Left ventricle myocardium inferior (tissue), 1 donor: ENCODE measurements at regions not wholly inside any gene's neighbourhood (a gene's known extent, or its start where the extent isn't known, plus 50 kb on each side); places are given as distances from the start of the nearest gene placed in this dataset.

Experiments used
- DNase-seq: peaks from one replicate; pipeline ENCODE4 v3.0.0-alpha.2; 2020
- H3K27ac ChIP-seq: fragments of 200-600 bp; replicated peaks from 2 replicates; pipeline ENCODE4 v1.8.0; 2021
- H3K27me3 ChIP-seq: fragments of 200-600 bp; 2 replicates; pipeline ENCODE4 v1.8.0; 2021; ENCODE audit warnings: low read depth
- H3K36me3 ChIP-seq: fragments of 200-600 bp; 2 replicates; pipeline ENCODE4 v1.8.0; 2021
- H3K4me1 ChIP-seq: fragments of 200-600 bp; 2 replicates; pipeline ENCODE4 v1.8.0; 2021
- H3K4me3 ChIP-seq: fragments of 200-600 bp; 2 replicates; pipeline ENCODE4 v1.8.0; 2021; ENCODE audit warnings: mild to moderate bottlenecking, moderate library complexity
- H3K9me3 ChIP-seq: fragments of 200-600 bp; replicated peaks from 2 replicates; pipeline ENCODE4 v1.8.0; 2021
- intact Hi-C: fragments of 100-400 bp; cut with micrococcal nuclease; formaldehyde crosslinking; loops from one replicate; pipeline ENCODE4 v1.11.0; 2022
- TF ChIP-seq, protein P1 (sequence below): fragments of 200-600 bp; IDR thresholded peaks from 2 replicates; pipeline ENCODE4 v1.8.0; 2021; ENCODE audit warnings: antibody characterized with exemption, mild to moderate bottlenecking, borderline replicate concordance
- donor health status: DM: no; HTN: yes; CAD: no; lungs with severe emphysema.

DNA sequence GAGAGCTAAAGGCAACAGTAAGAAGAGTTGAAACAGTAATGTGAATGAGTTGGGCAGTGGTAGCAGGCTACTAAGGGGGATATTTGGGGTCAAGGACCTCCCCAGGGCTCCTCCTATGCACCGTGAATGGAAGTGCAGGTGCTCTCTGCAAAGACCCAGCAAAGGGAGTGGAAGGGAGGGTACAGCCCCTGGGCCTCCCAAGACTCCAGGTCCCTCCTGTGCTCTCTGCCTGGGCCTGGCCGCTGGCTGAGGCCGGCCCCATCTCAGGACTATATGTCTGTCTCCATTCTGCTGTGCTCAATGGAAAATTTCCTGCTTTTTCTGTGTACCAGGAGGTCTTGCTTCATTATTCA is 372.1 kb upstream of the MKI67 start:
- H3K9me3 ChIP-seq: no peaks in the 10 kb centered on the region
- TF ChIP-seq, protein P1, sequence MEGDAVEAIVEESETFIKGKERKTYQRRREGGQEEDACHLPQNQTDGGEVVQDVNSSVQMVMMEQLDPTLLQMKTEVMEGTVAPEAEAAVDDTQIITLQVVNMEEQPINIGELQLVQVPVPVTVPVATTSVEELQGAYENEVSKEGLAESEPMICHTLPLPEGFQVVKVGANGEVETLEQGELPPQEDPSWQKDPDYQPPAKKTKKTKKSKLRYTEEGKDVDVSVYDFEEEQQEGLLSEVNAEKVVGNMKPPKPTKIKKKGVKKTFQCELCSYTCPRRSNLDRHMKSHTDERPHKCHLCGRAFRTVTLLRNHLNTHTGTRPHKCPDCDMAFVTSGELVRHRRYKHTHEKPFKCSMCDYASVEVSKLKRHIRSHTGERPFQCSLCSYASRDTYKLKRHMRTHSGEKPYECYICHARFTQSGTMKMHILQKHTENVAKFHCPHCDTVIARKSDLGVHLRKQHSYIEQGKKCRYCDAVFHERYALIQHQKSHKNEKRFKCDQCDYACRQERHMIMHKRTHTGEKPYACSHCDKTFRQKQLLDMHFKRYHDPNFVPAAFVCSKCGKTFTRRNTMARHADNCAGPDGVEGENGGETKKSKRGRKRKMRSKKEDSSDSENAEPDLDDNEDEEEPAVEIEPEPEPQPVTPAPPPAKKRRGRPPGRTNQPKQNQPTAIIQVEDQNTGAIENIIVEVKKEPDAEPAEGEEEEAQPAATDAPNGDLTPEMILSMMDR: no peak
- H3K36me3 ChIP-seq: no peaks in the 10 kb centered on the region
- H3K27me3 ChIP-seq: peaks cover 30% of the 10 kb centered on the region
- H3K4me1 ChIP-seq: no peaks in the 10 kb centered on the region
- intact Hi-C loops: no loop called here
- H3K4me3 ChIP-seq: no peak overlapping the region
- H3K27ac ChIP-seq: no peak overlapping the region
- DNase-seq: no peak

GRCh38 chr10:128498746-128499145 is 372.5 kb upstream of the MKI67 start:
- Histone ChIP-seq H3K4me1 (no peaks in the 10 kb centered on the region), H3K36me3 (no peaks in the 10 kb centered on the region), H3K27me3 (peaks cover 33% of the 10 kb centered on the region), H3K9me3 (no peaks in the 10 kb centered on the region), H3K4me3 (no peak overlapping the region), H3K27ac (no peak overlapping the region)
- DNase-seq: no peak
- TF ChIP-seq, protein P1: no peak
- intact Hi-C loops: no loop called here

DNA sequence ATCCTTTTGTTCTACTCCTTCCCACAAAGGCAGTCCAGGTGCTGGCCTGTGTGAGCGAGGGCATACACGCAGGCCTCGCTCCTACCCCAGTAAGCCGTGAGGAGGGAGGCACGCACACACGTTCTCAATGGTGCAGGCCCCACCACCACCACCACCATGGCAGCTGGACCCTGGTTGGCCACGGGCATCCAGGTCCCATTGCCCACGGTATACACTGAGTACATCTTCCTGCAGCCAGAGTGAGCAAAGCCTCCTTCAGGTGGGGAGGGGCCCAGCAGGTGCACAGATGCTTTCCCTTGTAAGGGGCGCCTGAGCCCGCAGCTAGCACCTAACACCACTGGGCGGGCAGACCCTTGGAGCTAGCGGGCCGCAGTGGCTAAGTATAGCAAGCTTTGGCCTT is 373.3 kb upstream of the MKI67 start:
- H3K4me3 ChIP-seq: no peak overlapping the region
- H3K27me3 ChIP-seq: peaks cover 41% of the 10 kb centered on the region
- DNase-seq: no peak
- no peak overlapping the region for H3K27ac ChIP-seq
- no peaks in the 10 kb centered on the region for H3K36me3 ChIP-seq
- TF ChIP-seq, protein P1: no peak
- intact Hi-C loops: no loop called here
- no peaks in the 10 kb centered on the region for H3K9me3 ChIP-seq
- no peaks in the 10 kb centered on the region for H3K4me1 ChIP-seq

GRCh38 chr10:128499956-128500355 is 373.7 kb upstream of the MKI67 start:
- Histone ChIP-seq H3K4me3 (no peak overlapping the region), H3K36me3 (no peaks in the 10 kb centered on the region), H3K9me3 (no peaks in the 10 kb centered on the region), H3K27me3 (peaks cover 46% of the 10 kb centered on the region), H3K27ac (no peak overlapping the region), H3K4me1 (no peaks in the 10 kb centered on the region)
- DNase-seq: no peak
- TF ChIP-seq, protein P1: no peak
- intact Hi-C loops: no loop called here

- Histone ChIP-seq H3K9me3 (no peaks in the 10 kb centered on the region), H3K27me3 (peaks cover 52% of the 10 kb centered on the region), H3K27ac (no peak overlapping the region), H3K4me1 (no peaks in the 10 kb centered on the region), H3K4me3 (no peak overlapping the region), H3K36me3 (no peaks in the 10 kb centered on the region)
- no peak for DNase-seq
- intact Hi-C loops: no loop called here
- TF ChIP-seq, protein P1: no peak
These were observed 374.4 kb upstream of the MKI67 start for GRCh38 chr10:128500642-128501041.

DNA sequence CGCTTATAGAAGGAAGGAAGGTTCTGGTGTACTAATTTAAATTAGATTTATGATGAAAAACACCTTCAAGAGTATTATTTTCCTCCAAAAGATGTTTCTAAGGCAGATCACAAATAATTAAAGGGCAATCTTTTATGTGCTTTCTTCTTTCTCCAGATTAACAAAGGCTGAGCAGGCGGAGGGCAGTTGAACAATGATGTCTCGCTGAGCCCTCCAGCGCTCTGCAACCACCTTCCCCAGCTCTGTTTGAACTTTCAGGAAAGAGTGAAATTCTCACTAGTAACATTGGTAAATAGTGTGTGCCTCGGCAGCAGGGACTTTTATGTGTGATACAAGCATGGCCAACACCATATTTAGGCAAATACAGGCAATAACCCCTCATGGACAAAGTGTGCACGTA is 379.1 kb upstream of the MKI67 start:
- DNase-seq: no peak
- H3K27ac ChIP-seq: no peak overlapping the region
- peaks cover 97% of the 10 kb centered on the region for H3K27me3 ChIP-seq
- H3K4me1 ChIP-seq: no peaks in the 10 kb centered on the region
- intact Hi-C loops: no loop called here
- no peaks in the 10 kb centered on the region for H3K36me3 ChIP-seq
- H3K9me3 ChIP-seq: no peaks in the 10 kb centered on the region
- TF ChIP-seq, protein P1: no peak
- H3K4me3 ChIP-seq: no peak overlapping the region
